KOPT-K1 (cell line): ENCODE measurements at regions not wholly inside any gene's neighbourhood (a gene's known extent, or its start where the extent isn't known, plus 50 kb on each side); places are given as distances from the start of the nearest gene placed in this dataset.
"Not testable (repeated sequence)": the region's sequence is repeated elsewhere in the genome, so short reads cannot be mapped to it uniquely, and the experiment has no call there.

Experiments
- H3K27ac ChIP-seq: fragments of 200-600 bp; sonication (generic); 2 replicates; pipeline ENCODE4 v1.5.1; 2016; ENCODE audit warnings: antibody characterized with exemption, mild to moderate bottlenecking, low read depth, low read length; ENCODE audit not compliant: poor library complexity, severe bottlenecking
- H3K36me3 ChIP-seq: fragments of 200-600 bp; sonication (generic); 2 replicates; pipeline ENCODE4 v1.5.1; 2017; ENCODE audit warnings: antibody characterized with exemption, mild to moderate bottlenecking, low read length, moderate library complexity; ENCODE audit not compliant: insufficient read depth
- H3K9me3 ChIP-seq: fragments of 200-600 bp; sonication (generic); 2 replicates; pipeline ENCODE4 v1.5.1; 2017; ENCODE audit warnings: antibody characterized with exemption, low read length, mild to moderate bottlenecking; ENCODE audit not compliant: insufficient read depth, poor library complexity, severe bottlenecking

- Histone ChIP-seq H3K36me3 (no peaks in the 10 kb centered on the region), H3K9me3 (no peaks in the 10 kb centered on the region), H3K27ac (no peak overlapping the region)
These were observed 1193.4 kb downstream of the NCAM2 start for GRCh38 chr21:22191581-22191980.

DNA sequence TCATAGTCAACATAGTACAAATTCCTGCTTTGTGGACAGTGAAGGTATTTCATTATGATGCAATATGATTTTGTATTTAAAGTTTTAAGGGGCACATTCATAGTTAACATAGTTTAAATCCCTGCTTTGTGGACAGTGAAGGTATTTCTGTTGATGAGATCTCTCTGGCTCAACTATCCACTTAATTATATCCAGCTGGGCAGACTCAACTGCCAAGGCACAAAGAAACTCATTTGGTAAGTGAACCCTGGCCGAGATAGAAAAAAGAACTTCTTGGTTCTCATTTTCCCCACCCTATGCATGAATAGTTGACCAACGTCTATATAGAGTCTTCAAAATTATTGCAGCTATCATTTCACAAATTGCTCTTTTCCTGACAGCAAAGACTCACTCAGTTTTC is 1194.6 kb downstream of the NCAM2 start:
- no peaks in the 10 kb centered on the region for H3K36me3 ChIP-seq
- H3K27ac ChIP-seq = no peak overlapping the region
- no peaks in the 10 kb centered on the region for H3K9me3 ChIP-seq

GRCh38 chr21:22194986-22195385 is 1196.8 kb downstream of the NCAM2 start:
- H3K9me3 ChIP-seq = not testable (repeated sequence)

DNA sequence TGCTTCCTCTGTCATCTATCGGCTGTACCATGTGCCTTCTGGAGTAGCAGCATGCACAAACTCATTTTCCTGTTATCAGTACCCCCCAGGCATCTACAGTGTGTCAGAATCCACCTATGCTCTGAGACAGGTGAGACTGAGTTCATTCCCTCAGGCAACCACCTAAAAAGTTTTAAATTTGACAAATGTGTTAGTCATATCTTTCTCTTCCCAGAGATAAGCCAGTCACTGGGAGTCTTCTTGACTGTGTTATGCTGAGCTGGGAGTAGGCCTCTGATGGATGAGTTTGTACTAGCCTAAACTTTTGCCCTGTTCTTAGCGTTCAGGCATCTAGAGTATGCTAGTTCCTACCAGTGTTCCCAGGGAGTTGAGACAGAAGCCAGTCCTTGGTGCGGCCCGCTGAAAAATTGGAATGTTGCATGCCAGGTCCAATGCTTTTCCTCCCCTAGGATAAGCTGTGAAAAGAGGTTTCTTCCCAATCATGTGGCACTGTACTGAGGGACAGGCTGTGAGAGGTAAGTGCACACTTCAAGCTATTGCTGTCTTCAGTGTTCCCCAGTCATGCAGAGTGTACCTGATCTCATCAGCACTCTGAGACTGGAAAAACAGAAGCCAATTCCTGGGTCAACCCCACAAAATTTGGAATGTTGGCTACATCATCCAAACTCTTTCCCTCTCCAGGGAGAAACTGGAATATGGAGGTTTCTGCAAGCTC is 1202.3 kb downstream of the NCAM2 start:
- H3K36me3 ChIP-seq = no peaks in the 10 kb centered on the region
- H3K27ac ChIP-seq = no peak overlapping the region
- H3K9me3 ChIP-seq = no peaks in the 10 kb centered on the region

More at GRCh38 chr21:22194986-22195385, 1196.8 kb downstream of the NCAM2 start:
- H3K36me3 ChIP-seq, H3K27ac ChIP-seq: not testable (repeated sequence)

DNA sequence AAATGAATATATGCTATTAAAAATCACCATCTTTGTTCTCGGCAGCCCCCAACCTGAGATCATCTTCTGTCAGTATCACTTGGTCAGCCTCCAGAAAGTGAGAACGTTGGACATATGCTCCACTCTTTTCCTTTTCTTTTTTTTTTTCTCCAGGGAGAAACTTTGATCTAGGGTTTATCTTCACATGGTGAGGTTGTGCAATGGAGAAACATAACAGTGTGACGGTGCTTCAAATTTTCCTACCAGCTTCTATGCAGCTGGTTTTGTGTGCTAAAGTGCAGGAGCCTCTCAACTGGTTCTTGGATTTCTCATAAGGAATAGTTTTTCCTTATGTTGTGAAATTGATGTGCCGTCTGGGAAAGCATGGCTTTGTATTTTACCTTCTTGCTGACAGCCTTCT is 1202.9 kb downstream of the NCAM2 start:
- H3K27ac ChIP-seq = no peak overlapping the region
- no peaks in the 10 kb centered on the region for H3K9me3 ChIP-seq
- no peaks in the 10 kb centered on the region for H3K36me3 ChIP-seq

DNA sequence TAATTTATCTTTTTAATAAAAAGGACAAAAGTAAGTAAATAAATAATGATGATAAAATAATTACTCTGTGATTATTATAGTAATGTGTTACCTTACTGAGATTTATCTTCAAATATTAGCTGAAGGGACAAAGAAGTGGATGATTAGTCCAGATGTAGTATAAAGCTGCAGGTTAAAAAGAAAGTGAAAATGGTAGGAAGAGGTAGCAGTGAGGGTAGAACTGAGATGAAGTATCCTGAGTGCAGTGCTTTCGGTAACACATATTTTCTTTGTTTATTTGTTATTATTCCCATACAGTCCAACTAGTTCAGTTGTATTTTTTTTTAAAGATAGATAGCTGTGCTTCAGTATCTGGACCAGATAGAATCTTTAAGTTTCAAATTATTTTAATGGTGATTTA is 1203.5 kb downstream of the NCAM2 start:
- no peak overlapping the region for H3K27ac ChIP-seq
- no peaks in the 10 kb centered on the region for H3K9me3 ChIP-seq
- no peaks in the 10 kb centered on the region for H3K36me3 ChIP-seq

DNA sequence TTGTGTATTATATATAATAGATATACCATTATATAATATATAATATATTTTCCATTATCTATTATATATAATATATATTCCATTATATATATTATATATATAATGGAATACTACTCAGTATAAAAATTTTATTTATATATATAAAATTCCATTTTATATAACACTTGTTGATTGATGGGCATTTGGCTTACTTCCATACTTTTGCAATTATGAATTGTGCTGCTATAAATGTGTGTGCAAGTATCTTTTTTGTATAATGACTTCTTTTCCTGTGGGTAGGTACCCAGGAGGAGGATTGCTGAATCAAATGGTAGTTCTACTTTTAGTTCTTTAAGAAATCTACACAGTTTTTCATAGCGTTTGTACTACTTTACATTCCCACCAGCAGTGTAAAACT is 1211.1 kb downstream of the NCAM2 start:
- no peak overlapping the region for H3K27ac ChIP-seq
- no peaks in the 10 kb centered on the region for H3K36me3 ChIP-seq
- H3K9me3 ChIP-seq = no peaks in the 10 kb centered on the region

GRCh38 chr21:22211943-22212342 is 1213.7 kb downstream of the NCAM2 start:
- Histone ChIP-seq H3K36me3 (no peaks in the 10 kb centered on the region), H3K27ac (no peak overlapping the region), H3K9me3 (no peaks in the 10 kb centered on the region)

DNA sequence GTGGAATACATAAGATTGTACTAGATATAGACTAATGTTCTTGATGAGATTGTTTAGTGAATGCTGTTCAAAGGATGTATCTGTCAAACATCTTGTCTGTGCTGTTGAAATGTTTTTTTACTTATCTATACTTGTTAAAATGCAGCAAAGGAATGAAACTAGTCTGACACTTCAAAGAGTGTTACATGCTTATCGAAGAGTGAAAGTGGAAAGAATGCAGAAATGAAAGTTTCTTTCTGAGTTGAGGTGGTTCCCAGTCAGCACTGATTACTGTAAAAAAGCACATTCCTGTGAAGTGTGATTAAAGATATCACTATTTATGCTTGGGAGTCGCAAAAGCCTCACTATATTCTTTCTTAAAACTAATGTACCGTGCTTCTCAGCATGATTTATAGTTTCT is 1225.2 kb downstream of the NCAM2 start:
- Histone ChIP-seq H3K36me3 (no peaks in the 10 kb centered on the region), H3K9me3 (no peaks in the 10 kb centered on the region), H3K27ac (no peak overlapping the region)

DNA sequence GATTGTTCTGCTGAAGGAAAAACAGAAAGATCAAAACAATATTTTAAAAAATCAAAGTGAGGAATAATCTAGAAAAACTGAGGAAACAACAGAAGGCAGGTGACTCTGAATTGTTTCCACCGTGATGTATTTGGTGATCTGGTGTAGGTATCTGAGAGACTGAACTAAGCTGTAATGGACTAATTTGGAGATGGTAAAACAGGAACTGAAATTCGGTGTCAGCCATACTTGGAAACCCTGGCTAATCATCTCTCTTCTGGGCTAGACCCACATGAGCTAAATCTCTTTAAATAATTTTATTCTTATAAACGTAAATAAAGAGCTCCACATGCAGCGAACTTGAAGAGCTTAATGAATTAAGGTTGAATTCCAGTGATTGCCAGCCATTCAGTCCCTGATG is 1226.1 kb downstream of the NCAM2 start:
- Histone ChIP-seq H3K36me3 (no peaks in the 10 kb centered on the region), H3K27ac (no peak overlapping the region), H3K9me3 (no peaks in the 10 kb centered on the region)

GRCh38 chr21:22225299-22225698 is 1227.1 kb downstream of the NCAM2 start:
- Histone ChIP-seq H3K27ac (no peak overlapping the region), H3K36me3 (no peaks in the 10 kb centered on the region), H3K9me3 (no peaks in the 10 kb centered on the region)

DNA sequence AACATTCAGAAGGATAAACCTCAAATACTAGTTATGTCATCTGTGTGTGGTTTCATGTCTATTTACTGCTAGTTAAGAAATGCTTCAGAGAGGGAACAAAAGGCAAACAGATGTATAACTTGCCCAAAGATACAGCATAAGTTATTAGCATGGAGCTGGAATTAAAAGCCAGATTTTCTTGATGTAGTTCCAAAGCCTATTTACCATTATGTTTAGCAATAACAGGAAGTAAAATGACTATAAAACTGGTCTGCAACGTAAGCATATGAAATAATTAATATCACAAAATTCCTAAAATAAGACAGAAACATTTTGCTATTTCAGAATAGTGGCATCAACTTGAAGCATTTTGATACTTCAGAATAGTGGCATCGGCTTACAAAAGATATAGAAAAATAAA is 1232.8 kb downstream of the NCAM2 start:
- Histone ChIP-seq H3K36me3 (no peaks in the 10 kb centered on the region), H3K9me3 (no peaks in the 10 kb centered on the region), H3K27ac (no peak overlapping the region)

DNA sequence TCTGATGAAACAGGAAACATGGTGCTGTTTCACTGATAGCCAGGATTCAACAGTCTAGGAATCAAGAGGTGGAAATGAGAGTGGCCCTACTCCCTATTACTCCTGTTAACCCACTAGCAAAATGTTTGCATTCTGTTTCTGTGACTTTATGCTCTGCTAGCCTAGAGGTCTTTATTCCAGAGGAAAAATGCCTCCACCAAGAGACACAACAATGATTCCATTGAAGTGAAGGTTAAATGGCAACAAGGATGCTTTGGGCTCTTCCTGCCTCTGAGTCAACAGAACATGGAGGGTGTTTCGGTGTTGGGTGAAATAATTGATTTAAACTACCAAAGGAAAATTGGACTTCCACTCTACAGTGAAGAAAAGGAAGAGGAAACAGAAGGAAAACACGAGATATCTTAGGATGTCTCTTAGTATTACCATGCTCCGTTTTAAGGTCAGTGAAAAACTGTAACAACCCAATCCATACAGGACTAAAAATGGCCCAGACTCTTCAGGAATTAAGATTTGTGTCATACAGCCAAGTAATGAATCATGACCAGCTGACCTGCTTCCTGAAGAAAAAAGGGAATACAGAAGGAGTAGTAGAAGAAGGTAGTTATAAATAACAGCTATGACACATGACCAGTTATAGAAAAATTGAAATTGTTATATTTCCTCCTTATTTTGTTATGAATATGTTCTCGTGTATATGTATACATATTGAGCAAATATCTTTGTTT is 1237.8 kb downstream of the NCAM2 start:
- Histone ChIP-seq H3K36me3 (no peaks in the 10 kb centered on the region), H3K9me3 (no peaks in the 10 kb centered on the region), H3K27ac (no peak overlapping the region)

- H3K36me3 ChIP-seq = no peaks in the 10 kb centered on the region
- no peaks in the 10 kb centered on the region for H3K9me3 ChIP-seq
- no peak overlapping the region for H3K27ac ChIP-seq
These were observed 1246.3 kb downstream of the NCAM2 start for GRCh38 chr21:22244516-22244915.

DNA sequence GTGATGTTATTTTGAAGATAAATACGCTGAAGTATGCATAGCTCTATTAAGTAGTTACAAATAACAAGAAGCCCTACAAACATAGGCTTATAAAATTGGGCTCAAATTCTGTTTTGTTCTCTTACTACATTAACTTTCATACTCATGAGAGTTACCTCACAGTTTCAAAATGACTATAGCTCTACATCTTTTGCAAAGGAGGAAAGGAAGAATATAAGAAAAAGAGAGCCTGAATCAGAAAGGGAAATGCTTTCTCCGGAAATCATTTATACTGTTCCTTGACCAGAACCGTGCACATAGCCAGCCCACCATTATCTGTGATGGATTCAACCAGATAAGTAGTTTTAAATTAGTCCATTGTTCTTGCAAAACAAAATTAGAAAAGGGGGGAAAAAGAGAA is 1252.1 kb downstream of the NCAM2 start:
- Histone ChIP-seq H3K36me3 (no peaks in the 10 kb centered on the region), H3K9me3 (no peaks in the 10 kb centered on the region), H3K27ac (no peak overlapping the region)

DNA sequence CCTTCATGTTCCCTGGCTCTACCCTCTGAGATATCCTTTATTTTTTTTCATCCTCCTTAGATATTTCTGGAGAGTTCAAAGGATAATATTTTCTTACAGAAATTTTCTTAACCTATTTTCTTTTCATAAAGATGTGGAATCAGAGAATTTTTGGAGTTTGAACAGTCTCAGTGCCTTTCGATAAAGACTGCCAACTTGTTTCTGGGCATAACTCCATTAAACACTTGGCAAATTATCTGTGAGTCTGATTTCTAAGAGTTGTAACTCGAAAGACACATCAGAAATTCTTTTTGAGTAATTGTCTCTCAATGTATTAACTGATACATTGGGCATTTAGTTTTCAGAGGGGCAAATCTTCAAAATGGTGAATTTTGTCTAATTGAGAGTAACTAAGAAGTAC is 1255.6 kb downstream of the NCAM2 start:
- no peak overlapping the region for H3K27ac ChIP-seq
- H3K36me3 ChIP-seq = no peaks in the 10 kb centered on the region
- no peaks in the 10 kb centered on the region for H3K9me3 ChIP-seq
